ENCODE measurements at regions not wholly inside any gene's neighbourhood (a gene's known extent, or its start where the extent isn't known, plus 50 kb on each side); places are given as distances from the start of the nearest gene placed in this dataset.

DNA sequence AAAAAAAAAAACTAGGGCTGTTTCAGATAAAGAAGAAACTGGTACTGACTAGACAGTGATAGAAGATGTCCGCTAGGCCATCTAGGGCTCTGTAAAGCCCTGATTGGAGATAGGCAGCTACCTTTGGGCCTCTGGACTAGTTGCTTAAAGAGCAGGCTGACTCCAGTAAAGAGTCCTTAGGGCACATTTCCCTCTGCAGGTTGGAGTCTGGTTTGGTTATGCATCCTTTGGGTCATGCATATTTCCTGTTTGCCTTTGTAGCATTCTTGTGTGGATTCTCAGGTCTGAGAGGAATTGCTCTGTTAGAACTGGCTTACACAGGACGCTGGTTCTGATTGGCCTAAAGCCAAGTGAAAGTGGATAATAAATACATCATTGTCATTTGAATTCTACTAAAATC is 165.5 kb upstream of the LRRN1 start:
- DNase-seq (no peak), ATAC-seq (no peak)
- no peak overlapping the region for H3K27ac Mint-ChIP-seq
- no peak overlapping the region for H3K4me3 Mint-ChIP-seq
- no peaks in the 10 kb centered on the region for H3K36me3 Mint-ChIP-seq (ENCODE audit: low read depth)
- H3K27me3 Mint-ChIP-seq = no peaks in the 10 kb centered on the region
- no peaks in the 10 kb centered on the region for H3K4me1 Mint-ChIP-seq
- H3K9me3 ChIP-seq (ENCODE audit: control insufficient read depth, low read length, poor library complexity, severe bottlenecking) = no peaks in the 10 kb centered on the region

DNA sequence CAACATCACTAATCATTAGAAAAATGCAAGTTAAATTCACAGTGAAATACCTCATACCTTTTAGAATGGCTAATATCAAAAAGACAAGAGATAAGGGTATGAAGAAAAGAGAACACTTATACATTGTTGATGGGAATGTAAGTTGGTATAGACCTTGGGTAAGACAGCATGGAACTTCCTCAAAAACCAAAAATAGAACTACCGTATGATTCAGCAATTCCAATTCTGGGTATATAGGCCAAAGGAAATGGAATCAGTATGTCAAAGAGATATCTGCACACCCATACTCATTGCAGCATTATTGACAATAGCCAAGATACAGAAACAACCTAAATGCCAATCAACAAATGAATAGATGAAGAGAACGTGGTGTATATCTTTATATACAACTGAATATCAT is 166.8 kb upstream of the LRRN1 start:
- H3K36me3 Mint-ChIP-seq (ENCODE audit: low read depth) = no peaks in the 10 kb centered on the region
- no peak for ATAC-seq

DNA sequence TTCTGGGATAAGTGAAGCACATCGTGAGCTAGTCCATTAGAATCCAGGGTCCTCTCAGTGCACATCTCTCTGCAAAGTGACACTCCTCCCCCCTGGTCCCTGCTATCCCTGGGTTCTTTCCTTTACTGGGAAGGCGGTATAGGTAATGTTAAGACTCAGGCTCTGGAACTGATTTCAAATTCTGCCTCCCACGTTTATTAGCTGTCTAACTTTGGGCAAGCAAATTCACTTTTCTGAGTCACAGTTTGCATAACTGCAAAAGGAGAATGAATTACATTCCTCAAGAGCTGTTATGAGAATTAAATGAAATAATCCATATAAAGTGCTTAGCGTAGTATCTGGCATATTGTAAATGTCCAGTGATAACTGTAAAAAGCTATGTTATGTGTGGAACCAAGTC is 168.1 kb upstream of the LRRN1 start:
- no peaks in the 10 kb centered on the region for H3K36me3 Mint-ChIP-seq (ENCODE audit: low read depth)
- H3K9me3 ChIP-seq (ENCODE audit: control insufficient read depth, low read length, poor library complexity, severe bottlenecking) = no peaks in the 10 kb centered on the region
- DNase-seq = no peak
- H3K4me1 Mint-ChIP-seq = no peaks in the 10 kb centered on the region
- no peak overlapping the region for H3K4me3 Mint-ChIP-seq
- H3K27me3 Mint-ChIP-seq = no peaks in the 10 kb centered on the region
- no peak overlapping the region for H3K27ac Mint-ChIP-seq
- no peak for ATAC-seq

More for the DNA sequence above, 166.8 kb upstream of the LRRN1 start:
- DNase-seq = no peak
- Mint-ChIP-seq H3K27me3 (no peaks in the 10 kb centered on the region), H3K4me1 (no peaks in the 10 kb centered on the region), H3K4me3 (no peak overlapping the region), H3K27ac (no peak overlapping the region)
- H3K9me3 ChIP-seq (ENCODE audit: control insufficient read depth, low read length, poor library complexity, severe bottlenecking) = no peaks in the 10 kb centered on the region

DNA sequence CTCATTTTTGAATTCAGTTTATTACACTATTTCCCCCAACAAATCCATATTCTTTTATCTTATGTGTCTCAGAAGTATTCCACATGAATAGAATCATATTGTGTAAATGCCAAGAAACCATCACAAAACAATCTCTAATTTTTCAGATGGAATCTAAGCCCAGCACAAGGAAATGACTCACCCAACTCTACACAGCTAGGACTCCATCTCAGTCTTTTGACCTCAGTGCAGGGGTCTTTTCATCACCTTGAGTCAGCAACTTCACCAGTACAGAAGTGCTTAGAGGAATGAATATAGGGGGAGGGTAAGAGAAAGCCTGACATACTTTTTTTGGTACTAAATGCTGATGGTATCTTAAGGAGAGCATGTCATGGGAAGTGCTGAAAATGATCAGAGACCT is 169.3 kb upstream of the LRRN1 start:
- H3K4me3 Mint-ChIP-seq = no peak overlapping the region
- H3K9me3 ChIP-seq (ENCODE audit: control insufficient read depth, low read length, poor library complexity, severe bottlenecking) = no peaks in the 10 kb centered on the region
- H3K36me3 Mint-ChIP-seq (ENCODE audit: low read depth) = no peaks in the 10 kb centered on the region
- no peak for DNase-seq
- H3K4me1 Mint-ChIP-seq = no peaks in the 10 kb centered on the region
- no peak for ATAC-seq
- no peak overlapping the region for H3K27ac Mint-ChIP-seq
- H3K27me3 Mint-ChIP-seq = no peaks in the 10 kb centered on the region

DNA sequence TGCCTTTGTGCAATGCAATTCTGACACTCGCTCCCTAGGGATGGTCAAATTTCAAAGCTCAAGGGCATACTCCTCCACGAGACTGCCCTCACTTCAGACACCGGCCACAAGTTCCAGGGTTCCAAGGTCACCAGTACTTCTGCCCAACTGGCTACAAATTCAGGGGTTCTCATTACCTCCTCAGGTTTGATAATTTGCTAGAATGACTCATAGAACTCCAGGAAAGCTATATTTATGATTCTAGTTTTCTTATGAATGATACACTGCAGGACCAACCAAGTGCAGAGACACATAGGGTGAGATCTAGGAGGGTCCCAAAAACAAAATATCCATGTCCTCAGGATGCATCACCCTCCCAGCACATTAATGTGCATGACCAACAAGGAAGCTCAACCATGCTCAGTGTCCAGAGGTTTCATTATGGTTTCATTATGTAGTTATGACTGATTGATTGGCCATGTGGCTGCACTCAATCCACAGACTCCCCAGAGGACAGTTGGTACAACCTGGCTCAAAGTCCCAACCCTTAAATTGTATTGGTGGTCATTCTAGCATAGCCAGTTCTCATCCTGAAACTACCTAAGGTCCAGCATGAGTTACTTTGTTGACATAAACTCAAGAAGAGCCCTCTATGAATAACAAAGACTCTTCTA is 170.4 kb upstream of the LRRN1 start:
- Mint-ChIP-seq H3K27ac (no peak overlapping the region), H3K4me3 (no peak overlapping the region), H3K36me3 (ENCODE audit: low read depth) (no peaks in the 10 kb centered on the region), H3K4me1 (no peaks in the 10 kb centered on the region), H3K27me3 (no peaks in the 10 kb centered on the region)
- no peak for DNase-seq
- no peak for ATAC-seq
- H3K9me3 ChIP-seq (ENCODE audit: control insufficient read depth, low read length, poor library complexity, severe bottlenecking) = no peaks in the 10 kb centered on the region

DNA sequence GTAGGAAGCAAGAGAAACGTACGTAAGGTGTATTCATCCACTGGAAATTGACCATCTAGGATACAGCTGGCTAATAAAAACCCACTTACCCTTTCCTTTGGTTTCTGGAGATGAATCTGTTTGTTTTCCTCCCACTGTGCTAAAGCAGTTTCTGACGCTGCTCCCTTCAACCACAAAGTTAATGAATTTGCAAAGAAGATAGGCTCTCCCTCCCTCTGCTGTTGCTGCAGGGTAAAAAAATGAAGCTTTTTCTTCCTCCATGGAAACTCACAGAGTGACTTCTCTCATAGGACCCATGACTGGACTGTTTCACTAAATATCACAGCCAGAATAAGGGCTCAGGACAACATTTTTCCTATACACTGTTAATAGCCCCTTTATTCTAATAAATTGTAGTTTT is 172.1 kb upstream of the LRRN1 start:
- DNase-seq = no peak
- Mint-ChIP-seq H3K4me1 (no peaks in the 10 kb centered on the region), H3K27me3 (no peaks in the 10 kb centered on the region), H3K4me3 (no peak overlapping the region), H3K27ac (no peak overlapping the region), H3K36me3 (ENCODE audit: low read depth) (no peaks in the 10 kb centered on the region)
- ATAC-seq = no peak
- no peaks in the 10 kb centered on the region for H3K9me3 ChIP-seq (ENCODE audit: control insufficient read depth, low read length, poor library complexity, severe bottlenecking)

DNA sequence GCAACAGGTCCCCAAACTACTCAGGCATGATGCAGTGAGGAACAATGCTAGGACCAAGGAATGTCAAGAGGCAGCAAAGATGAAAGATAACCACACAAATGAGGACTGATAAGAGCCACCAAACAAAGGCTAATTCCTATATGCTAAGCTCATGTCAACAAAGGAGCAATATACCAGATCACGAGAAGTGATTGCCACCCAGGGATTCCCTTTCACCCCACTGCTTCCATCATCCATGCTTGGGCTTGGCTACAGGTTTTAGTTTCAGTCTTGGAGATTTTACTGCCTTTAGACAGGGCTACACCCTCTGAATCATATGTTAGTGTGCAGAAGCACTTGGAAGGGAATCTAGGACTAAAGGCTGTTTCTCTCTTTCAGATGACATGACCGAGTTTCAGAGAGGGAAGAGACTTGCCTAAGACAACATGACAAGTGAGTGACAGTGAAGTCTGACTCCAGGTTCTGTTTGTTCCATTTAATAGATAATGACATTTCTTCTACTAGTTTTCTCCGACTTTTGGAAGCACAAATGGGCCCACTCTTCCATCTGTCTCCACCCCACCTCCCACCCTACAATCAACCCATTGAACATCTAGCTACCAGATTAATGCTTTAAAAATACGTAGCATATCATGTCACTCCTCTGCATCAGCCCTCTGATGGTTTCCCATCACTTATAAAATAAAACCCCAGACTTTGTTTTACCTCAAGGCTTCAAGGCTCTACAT is 173.5 kb upstream of the LRRN1 start:
- no peaks in the 10 kb centered on the region for H3K27me3 Mint-ChIP-seq
- no peaks in the 10 kb centered on the region for H3K4me1 Mint-ChIP-seq
- DNase-seq (no peak), ATAC-seq (no peak)
- no peak overlapping the region for H3K27ac Mint-ChIP-seq
- H3K9me3 ChIP-seq (ENCODE audit: control insufficient read depth, low read length, poor library complexity, severe bottlenecking) = no peaks in the 10 kb centered on the region
- no peaks in the 10 kb centered on the region for H3K36me3 Mint-ChIP-seq (ENCODE audit: low read depth)
- no peak overlapping the region for H3K4me3 Mint-ChIP-seq

DNA sequence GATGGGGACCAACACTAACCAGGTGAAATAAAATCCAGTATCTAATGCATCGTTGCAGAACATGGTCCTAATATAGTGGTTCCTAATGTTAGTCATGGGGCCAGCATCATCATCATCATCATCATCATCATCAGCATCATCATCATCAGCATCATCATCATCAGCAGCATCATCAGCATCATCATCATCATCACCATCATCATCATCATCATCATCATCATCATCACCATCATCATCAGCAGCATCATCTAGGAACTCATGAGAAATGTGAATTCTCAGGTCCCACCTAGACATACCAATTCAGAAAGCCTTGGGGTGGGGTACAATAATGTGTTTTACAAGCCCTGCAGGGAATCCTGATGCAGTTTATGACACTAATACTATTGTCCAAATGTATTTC is 179.4 kb upstream of the LRRN1 start:
- H3K9me3 ChIP-seq (ENCODE audit: control insufficient read depth, low read length, poor library complexity, severe bottlenecking) = no peaks in the 10 kb centered on the region
- DNase-seq (no peak), ATAC-seq (no peak)
- Mint-ChIP-seq H3K36me3 (ENCODE audit: low read depth) (no peaks in the 10 kb centered on the region), H3K4me3 (no peak overlapping the region), H3K27me3 (no peaks in the 10 kb centered on the region), H3K4me1 (no peaks in the 10 kb centered on the region), H3K27ac (no peak overlapping the region)

DNA sequence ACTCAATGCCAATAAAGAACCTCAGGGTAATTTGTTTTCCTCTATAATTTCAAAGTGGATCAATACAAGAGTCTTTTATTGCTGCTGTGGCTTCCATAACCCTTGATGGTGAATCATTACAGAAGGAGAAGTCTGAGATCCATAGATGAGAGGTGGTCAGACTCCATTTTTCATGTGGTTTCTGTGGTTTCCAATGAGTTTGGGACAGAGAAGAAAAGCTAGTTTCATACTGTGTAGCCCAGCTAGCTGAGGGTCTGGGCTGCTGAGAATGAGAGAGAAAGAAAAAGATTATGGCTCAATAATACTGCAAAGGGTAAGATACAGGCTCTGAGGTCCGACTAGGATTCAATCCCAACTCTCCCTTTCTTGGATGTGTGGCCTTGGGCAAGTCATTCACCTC is 180.6 kb upstream of the LRRN1 start:
- Mint-ChIP-seq H3K4me1 (no peaks in the 10 kb centered on the region), H3K27me3 (no peaks in the 10 kb centered on the region), H3K27ac (no peak overlapping the region), H3K4me3 (no peak overlapping the region), H3K36me3 (ENCODE audit: low read depth) (no peaks in the 10 kb centered on the region)
- no peak for ATAC-seq
- no peak for DNase-seq
- no peaks in the 10 kb centered on the region for H3K9me3 ChIP-seq (ENCODE audit: control insufficient read depth, low read length, poor library complexity, severe bottlenecking)

DNA sequence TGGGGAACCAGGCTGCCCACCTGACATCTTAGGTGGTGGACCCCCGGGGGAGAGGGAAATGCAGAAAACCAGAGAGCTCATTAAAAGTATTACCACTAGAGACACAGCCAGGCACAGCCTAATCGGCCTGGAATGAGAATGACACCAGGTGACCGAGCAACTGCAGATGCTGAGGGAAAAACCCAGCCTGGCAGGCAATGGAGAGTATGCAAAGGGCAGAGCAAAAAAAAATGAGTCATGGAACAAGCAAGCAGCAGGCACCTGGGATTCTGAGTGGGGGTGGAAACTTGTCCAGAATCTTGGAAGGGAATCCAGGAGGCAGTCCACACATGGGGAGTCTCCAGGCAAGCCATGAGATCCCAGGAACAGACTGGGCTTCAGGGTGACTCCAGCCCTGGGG is 183.7 kb upstream of the LRRN1 start:
- ATAC-seq (no peak), DNase-seq (no peak)
- Mint-ChIP-seq H3K27ac (no peak overlapping the region), H3K36me3 (ENCODE audit: low read depth) (no peaks in the 10 kb centered on the region), H3K4me3 (no peak overlapping the region), H3K27me3 (no peaks in the 10 kb centered on the region), H3K4me1 (no peaks in the 10 kb centered on the region)
- no peaks in the 10 kb centered on the region for H3K9me3 ChIP-seq (ENCODE audit: control insufficient read depth, low read length, poor library complexity, severe bottlenecking)

DNA sequence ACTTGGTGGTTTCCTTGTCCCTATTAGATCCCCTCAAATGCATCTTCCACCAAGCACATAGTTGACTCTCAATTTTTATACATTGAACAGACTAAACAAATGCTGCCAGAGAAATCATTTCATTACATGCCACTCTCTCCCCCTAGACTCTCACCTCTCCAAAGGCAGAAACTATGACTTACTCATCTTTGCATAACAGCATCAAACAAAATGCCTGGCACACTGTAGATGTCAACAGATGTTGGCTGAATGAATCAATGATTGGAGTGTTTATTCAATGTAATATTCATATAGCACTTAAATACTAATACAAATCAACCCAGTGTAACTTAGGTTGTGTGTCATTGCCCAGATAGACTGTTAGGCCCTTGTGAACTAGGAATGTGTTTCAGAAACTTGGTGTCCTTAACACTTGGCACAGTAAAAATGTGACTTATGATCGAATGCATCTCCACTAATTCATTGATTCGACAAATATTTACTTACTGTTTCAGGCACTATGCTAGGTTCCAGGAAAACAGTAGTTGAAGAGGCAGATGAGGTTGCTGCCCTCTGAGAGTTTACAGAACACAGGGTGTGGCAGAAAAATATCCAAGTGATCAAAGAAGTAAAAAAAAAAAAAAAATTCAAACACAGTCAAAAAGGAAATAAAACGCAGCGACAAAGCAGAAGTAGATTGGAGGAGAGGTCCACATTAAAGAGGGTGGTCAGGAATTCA is 188.5 kb upstream of the LRRN1 start:
- H3K4me3 Mint-ChIP-seq = no peak overlapping the region
- H3K36me3 Mint-ChIP-seq (ENCODE audit: low read depth) = no peaks in the 10 kb centered on the region
- no peaks in the 10 kb centered on the region for H3K9me3 ChIP-seq (ENCODE audit: control insufficient read depth, low read length, poor library complexity, severe bottlenecking)
- no peak for ATAC-seq
- no peaks in the 10 kb centered on the region for H3K4me1 Mint-ChIP-seq
- DNase-seq = no peak
- H3K27me3 Mint-ChIP-seq = no peaks in the 10 kb centered on the region
- H3K27ac Mint-ChIP-seq = no peak overlapping the region

DNA sequence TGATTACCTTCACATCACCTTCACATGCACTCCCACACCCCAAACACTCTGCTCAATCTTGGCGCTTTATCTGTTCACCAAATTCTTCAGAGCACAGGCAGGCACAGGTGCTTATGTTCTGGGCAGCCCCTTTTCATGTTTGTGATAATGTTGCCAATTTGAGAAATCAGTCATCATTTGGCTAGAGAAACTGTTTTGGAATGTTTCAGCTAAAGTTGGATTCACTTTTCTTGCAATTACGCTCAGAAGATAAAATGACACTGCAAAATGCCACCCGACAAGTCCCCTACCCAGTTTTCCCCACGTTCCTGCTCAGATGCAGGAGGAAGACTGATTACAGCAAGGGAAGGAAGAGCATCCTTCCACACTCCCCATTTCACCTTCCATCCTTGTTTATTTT is 192.9 kb upstream of the LRRN1 start:
- DNase-seq = no peak
- Mint-ChIP-seq H3K4me1 (no peaks in the 10 kb centered on the region), H3K4me3 (no peak overlapping the region), H3K36me3 (ENCODE audit: low read depth) (no peaks in the 10 kb centered on the region), H3K27ac (no peak overlapping the region), H3K27me3 (no peaks in the 10 kb centered on the region)
- no peak for ATAC-seq
- H3K9me3 ChIP-seq (ENCODE audit: control insufficient read depth, low read length, poor library complexity, severe bottlenecking) = no peaks in the 10 kb centered on the region

DNA sequence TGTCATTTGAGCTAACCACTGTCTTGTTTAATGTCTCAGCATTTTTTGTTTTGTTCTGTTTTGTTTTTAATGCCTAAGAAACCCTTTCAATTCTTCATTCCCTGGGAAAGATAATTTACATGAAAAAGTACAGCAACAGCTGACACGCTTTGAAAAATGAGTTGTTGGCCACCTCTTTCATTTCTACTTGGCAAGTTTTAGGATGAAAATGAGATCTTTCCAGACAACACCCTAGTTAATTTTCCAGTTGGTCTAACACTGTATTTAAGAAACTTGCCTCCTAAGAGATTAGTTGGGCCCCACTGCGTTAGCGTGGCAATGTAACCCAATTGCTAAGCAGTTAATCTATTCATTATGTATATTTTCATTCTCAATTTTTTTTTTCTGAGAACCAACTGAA is 194.0 kb upstream of the LRRN1 start:
- Mint-ChIP-seq H3K4me1 (no peaks in the 10 kb centered on the region), H3K27ac (no peak overlapping the region), H3K36me3 (ENCODE audit: low read depth) (no peaks in the 10 kb centered on the region), H3K4me3 (no peak overlapping the region), H3K27me3 (no peaks in the 10 kb centered on the region)
- no peak for ATAC-seq
- H3K9me3 ChIP-seq (ENCODE audit: control insufficient read depth, low read length, poor library complexity, severe bottlenecking) = no peaks in the 10 kb centered on the region
- no peak for DNase-seq

DNA sequence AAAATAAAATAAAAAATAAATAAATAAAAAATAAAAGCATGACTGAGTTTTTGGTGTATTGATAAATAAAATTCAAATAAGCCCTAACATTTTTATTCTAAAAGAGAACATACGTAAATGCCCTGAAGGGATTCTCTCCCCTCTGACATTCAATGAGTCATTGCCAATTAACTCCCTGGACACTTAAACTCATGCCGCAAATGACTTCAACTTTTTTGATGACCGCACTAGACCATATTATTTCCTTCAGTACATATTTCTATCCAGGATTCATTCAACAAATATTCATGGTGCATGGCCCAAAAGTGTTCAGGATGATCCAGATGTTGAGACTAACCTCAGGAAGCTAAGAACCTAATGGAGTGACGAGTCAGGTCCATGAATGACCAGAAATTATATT is 195.9 kb upstream of the LRRN1 start:
- no peaks in the 10 kb centered on the region for H3K4me1 Mint-ChIP-seq
- no peak for ATAC-seq

More for the DNA sequence above, 195.9 kb upstream of the LRRN1 start:
- no peaks in the 10 kb centered on the region for H3K9me3 ChIP-seq (ENCODE audit: control insufficient read depth, low read length, poor library complexity, severe bottlenecking)
- H3K27me3 Mint-ChIP-seq = no peaks in the 10 kb centered on the region
- no peak for DNase-seq
- H3K27ac Mint-ChIP-seq = no peak overlapping the region
- no peaks in the 10 kb centered on the region for H3K36me3 Mint-ChIP-seq (ENCODE audit: low read depth)
- no peak overlapping the region for H3K4me3 Mint-ChIP-seq

All from T-helper 17 cell (primary cell).